ENCODE measurements at regions not wholly inside any gene's neighbourhood (a gene's known extent, or its start where the extent isn't known, plus 50 kb on each side); places are given as distances from the start of the nearest gene placed in this dataset.

DNA sequence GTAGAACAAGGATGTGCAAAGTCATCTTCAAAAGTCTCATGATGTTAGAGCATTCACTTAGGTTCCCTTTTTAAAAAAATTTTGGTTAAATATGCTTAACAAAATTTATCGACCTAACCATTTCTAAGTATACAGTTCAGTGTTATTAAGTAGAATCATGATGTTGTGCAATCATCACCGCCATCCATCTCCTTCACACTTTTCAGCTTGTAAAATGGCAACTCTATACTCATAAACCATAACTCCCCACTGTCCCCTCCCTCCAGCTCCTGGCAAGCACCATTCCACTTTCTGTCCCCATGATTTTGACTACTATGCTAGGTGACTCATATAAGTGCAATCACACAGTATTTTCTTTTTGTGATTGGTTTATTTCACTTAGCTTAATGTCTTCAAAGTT is 895.0 kb downstream of the TBL1XR1 start:
- no TSS peak for BruUV-seq (replicated peaks)
- intact Hi-C loops (cut with micrococcal nuclease; ENCODE audit: unreplicated experiment), result no loop called here

DNA sequence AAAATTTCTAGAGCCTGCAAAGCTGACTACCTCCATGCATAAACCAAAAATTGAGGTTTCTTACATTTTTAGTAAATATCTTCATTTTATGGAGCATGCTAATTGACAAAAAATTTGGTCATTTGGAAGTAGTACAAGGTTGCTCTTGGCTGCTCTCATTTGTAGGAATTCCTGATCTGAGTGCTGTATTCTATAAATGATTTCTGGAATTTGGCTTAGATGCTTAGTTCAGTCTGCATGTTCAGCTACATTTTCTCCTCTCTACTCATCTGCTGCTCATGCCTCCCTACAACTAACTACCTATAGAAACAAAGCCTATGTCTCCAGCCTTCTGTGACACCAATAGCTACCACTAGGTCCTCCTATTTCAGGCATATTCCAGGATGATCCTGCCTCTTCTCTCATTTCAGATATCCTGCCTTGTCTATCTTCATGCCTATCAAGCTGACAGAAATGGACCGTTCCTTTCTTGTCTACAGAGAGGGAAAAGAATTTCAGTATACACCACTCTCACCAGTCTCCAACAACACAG is 901.1 kb downstream of the TBL1XR1 start:
- ChIA-PET CTCF (no interaction called here), POLR2A (ENCODE audit: low non-redundant PET) (no interaction called here)
- Histone ChIP-seq H3K27me3 (replicated peaks; ENCODE audit: insufficient read depth, low read depth, low read length, poor library complexity) (no peaks in the 10 kb centered on the region), H3K36me3 (ENCODE audit: insufficient read depth, low read length, poor library complexity, severe bottlenecking) (no peaks in the 10 kb centered on the region), H3K4me3 (ENCODE audit: low read depth, low read length, poor library complexity, severe bottlenecking) (no peak overlapping the region), H3K4me1 (ENCODE audit: insufficient read depth, low read length, poor library complexity, severe bottlenecking) (no peaks in the 10 kb centered on the region), H3K9me3 (ENCODE audit: low read depth, low read length, poor library complexity, severe bottlenecking) (no peaks in the 10 kb centered on the region), H3K27ac (ENCODE audit: low read depth, low read length, poor library complexity, severe bottlenecking) (no peak overlapping the region)
- intact Hi-C loops (cut with micrococcal nuclease; ENCODE audit: unreplicated experiment), result no loop called here
- TF ChIP-seq, protein P1, sequence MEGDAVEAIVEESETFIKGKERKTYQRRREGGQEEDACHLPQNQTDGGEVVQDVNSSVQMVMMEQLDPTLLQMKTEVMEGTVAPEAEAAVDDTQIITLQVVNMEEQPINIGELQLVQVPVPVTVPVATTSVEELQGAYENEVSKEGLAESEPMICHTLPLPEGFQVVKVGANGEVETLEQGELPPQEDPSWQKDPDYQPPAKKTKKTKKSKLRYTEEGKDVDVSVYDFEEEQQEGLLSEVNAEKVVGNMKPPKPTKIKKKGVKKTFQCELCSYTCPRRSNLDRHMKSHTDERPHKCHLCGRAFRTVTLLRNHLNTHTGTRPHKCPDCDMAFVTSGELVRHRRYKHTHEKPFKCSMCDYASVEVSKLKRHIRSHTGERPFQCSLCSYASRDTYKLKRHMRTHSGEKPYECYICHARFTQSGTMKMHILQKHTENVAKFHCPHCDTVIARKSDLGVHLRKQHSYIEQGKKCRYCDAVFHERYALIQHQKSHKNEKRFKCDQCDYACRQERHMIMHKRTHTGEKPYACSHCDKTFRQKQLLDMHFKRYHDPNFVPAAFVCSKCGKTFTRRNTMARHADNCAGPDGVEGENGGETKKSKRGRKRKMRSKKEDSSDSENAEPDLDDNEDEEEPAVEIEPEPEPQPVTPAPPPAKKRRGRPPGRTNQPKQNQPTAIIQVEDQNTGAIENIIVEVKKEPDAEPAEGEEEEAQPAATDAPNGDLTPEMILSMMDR (conservative IDR thresholded peaks at IDR 0.05; ENCODE audit: low read depth, low read length), result no peak
- TF ChIP-seq EZH2 (IDR thresholded peaks at IDR 0.05; ENCODE audit: borderline replicate concordance, low read depth, low read length, poor library complexity, severe bottlenecking), result no peak
- BruUV-seq (replicated peaks), result no TSS peak
- DNase-seq (ENCODE audit: low spot score), result no peak

More for the DNA sequence above, 895.0 kb downstream of the TBL1XR1 start:
- TF ChIP-seq, protein P1 (conservative IDR thresholded peaks at IDR 0.05; ENCODE audit: low read depth, low read length), result no peak
- TF ChIP-seq EZH2 (IDR thresholded peaks at IDR 0.05; ENCODE audit: borderline replicate concordance, low read depth, low read length, poor library complexity, severe bottlenecking), result no peak
- ChIA-PET CTCF (no interaction called here), POLR2A (ENCODE audit: low non-redundant PET) (no interaction called here)
- H3K36me3 ChIP-seq (ENCODE audit: insufficient read depth, low read length, poor library complexity, severe bottlenecking), result no peaks in the 10 kb centered on the region
- H3K4me1 ChIP-seq (ENCODE audit: insufficient read depth, low read length, poor library complexity, severe bottlenecking), result no peaks in the 10 kb centered on the region
- H3K9me3 ChIP-seq (ENCODE audit: low read depth, low read length, poor library complexity, severe bottlenecking), result no peaks in the 10 kb centered on the region
- no peaks in the 10 kb centered on the region for H3K27me3 ChIP-seq (replicated peaks; ENCODE audit: insufficient read depth, low read depth, low read length, poor library complexity)
- H3K27ac ChIP-seq (ENCODE audit: low read depth, low read length, poor library complexity, severe bottlenecking), result no peak overlapping the region
- DNase-seq (ENCODE audit: low spot score), result no peak
- no peak overlapping the region for H3K4me3 ChIP-seq (ENCODE audit: low read depth, low read length, poor library complexity, severe bottlenecking)

DNA sequence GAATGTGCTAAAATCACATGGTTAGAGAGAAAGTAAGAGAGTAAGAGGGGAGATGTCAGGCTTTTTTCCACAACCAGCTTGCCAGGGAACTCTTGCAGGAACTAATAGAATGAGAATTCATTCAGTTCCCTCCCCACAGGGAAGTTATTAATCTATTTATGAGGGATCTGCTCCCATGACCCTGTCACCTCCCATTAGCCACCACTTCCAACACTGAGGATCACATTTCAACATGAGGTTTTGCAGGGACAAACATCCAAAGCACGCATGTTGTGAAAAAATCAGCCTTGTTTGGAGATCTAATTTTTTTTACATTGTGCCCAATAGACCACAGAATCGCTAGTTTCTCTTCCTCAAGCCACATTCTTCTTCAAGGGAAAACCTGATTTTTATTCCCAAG is 904.0 kb downstream of the TBL1XR1 start:
- no peaks in the 10 kb centered on the region for H3K27me3 ChIP-seq (replicated peaks; ENCODE audit: insufficient read depth, low read depth, low read length, poor library complexity)
- ChIA-PET CTCF (no interaction called here), POLR2A (ENCODE audit: low non-redundant PET) (no interaction called here)
- intact Hi-C loops (cut with micrococcal nuclease; ENCODE audit: unreplicated experiment), result no loop called here
- no peaks in the 10 kb centered on the region for H3K9me3 ChIP-seq (ENCODE audit: low read depth, low read length, poor library complexity, severe bottlenecking)
- no peaks in the 10 kb centered on the region for H3K36me3 ChIP-seq (ENCODE audit: insufficient read depth, low read length, poor library complexity, severe bottlenecking)
- H3K27ac ChIP-seq (ENCODE audit: low read depth, low read length, poor library complexity, severe bottlenecking), result no peak overlapping the region
- TF ChIP-seq, protein P1 (conservative IDR thresholded peaks at IDR 0.05; ENCODE audit: low read depth, low read length), result no peak
- TF ChIP-seq EZH2 (IDR thresholded peaks at IDR 0.05; ENCODE audit: borderline replicate concordance, low read depth, low read length, poor library complexity, severe bottlenecking), result no peak
- H3K4me3 ChIP-seq (ENCODE audit: low read depth, low read length, poor library complexity, severe bottlenecking), result no peak overlapping the region
- H3K4me1 ChIP-seq (ENCODE audit: insufficient read depth, low read length, poor library complexity, severe bottlenecking), result no peaks in the 10 kb centered on the region
- BruUV-seq (replicated peaks), result no TSS peak
- DNase-seq (ENCODE audit: low spot score), result no peak
